HG02885 (cell line): ENCODE measurements at regions not wholly inside any gene's neighbourhood (a gene's known extent, or its start where the extent isn't known, plus 50 kb on each side); places are given as distances from the start of the nearest gene placed in this dataset.
A peak's percentile ranks its signal among the peaks of the same experiment; 100 is the strongest.

ENCODE experiments used
- ATAC-seq: cut with Tn5 transposase; IDR thresholded peaks from one replicate; pipeline ENCODE4 v1.9.1; 2021; ENCODE audit warnings: mild to moderate bottlenecking; ENCODE audit not compliant: unreplicated experiment, poor library complexity

- ATAC-seq = no peak
These were observed 280.0 kb downstream of the KBTBD8 start for GRCh38 chr3:67278015-67278618.

GRCh38 chr3:67286586-67286985, 288.5 kb downstream of the KBTBD8 start:
- ATAC-seq = no peak

GRCh38 chr3:67288466-67289106, 290.5 kb downstream of the KBTBD8 start:
- ATAC-seq = no peak

DNA sequence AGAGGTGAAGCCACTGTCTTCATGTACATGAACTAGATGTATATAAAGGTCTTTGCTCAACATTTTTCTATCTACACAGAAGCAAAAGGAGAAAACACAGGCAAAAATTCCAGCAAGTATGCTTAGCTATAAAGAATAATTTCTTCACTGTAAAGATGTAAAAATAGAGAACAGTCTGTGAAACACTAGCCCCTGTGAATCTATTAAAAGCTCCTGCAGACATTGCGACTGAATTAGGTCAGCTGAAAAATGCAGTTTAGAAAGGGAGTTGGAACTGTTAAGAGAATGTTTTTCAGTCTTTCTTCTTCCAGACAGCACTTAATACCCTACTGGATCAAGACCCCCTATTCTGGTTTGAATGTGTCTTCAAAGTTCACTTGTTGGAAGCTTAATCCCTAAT, 291.5 kb downstream of the KBTBD8 start:
- ATAC-seq = no peak

- peak; percentile 77 for ATAC-seq
These were observed 292.3 kb downstream of the KBTBD8 start for GRCh38 chr3:67290438-67290837.

- peak; percentile 58 for ATAC-seq
These were observed 293.5 kb downstream of the KBTBD8 start for GRCh38 chr3:67291287-67292252.

GRCh38 chr3:67292356-67293121, 294.4 kb downstream of the KBTBD8 start:
- no peak for ATAC-seq

- ATAC-seq = no peak
These were observed 296.2 kb downstream of the KBTBD8 start for GRCh38 chr3:67294341-67294740.

DNA sequence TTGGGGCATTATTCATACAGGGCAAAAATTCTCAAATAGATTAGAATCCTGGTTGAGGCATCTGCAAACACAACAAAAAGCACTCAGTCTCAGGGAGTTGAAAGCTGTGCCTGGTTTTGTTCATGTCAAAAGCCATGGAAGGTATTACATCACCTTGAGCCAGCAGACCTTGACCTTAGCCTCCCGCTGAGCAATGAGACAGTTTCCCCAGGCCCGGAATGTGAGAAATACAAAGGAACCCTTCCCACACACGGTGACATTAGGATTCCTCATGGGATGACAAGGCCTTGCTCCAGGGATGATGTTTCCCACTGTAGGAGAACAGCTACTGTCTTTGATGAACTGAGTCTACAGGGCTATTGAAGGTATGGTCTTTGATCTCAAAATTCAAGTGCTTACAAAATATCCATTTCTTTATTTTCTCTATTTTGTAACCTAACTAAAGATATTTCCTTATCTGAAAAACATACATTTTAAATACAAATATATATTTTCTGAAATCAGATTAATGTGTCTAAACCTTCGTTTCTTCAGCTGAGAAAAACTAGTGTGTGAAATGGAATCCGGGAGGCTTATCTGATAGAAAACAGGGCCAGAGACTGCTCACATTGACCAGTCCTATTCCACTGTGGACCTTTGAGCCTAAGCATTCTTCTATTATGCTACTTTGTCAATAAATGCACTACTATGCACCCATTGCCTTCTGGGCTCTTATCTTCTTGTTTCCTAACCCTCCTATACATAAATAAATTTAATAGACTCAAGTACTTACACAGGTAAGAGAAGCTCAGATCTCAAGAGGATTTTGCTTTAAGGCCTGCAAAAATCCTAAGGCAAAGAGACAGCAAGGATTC, 298.2 kb downstream of the KBTBD8 start:
- no peak for ATAC-seq

DNA sequence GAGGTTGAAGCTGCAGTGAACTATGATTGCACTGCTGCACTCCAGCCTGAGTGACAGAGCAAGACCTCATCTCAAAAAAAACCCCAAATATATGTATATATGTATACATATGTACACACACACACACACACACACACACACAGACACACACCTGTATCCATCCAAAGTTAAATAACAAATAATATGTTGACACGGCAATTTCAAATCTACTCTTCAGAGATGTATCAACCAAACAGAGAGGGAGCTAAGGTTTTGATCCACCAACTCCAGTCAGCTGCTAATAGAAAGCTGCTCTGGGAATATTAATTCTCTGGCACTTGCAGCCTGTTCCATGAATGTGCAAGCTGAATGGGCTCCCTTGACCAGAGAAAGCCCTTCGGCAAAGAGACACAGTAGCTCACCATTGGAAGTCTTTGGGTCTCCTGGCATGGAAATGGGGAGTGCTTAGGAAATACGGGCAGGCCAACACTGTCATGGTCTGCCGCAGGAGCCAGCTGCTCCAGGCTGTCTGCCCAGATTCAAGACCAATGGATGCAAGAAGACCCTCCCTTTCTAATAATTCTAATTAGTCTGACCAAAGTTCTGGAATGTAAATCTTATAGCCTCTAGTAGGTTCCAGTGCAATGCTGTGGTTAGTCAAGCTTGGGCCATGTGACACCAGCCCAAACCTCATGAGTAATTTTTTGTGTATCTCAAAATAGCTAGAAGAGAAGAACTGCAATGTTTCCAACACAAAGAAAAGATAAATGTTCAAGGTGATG, 299.8 kb downstream of the KBTBD8 start:
- no peak for ATAC-seq

DNA sequence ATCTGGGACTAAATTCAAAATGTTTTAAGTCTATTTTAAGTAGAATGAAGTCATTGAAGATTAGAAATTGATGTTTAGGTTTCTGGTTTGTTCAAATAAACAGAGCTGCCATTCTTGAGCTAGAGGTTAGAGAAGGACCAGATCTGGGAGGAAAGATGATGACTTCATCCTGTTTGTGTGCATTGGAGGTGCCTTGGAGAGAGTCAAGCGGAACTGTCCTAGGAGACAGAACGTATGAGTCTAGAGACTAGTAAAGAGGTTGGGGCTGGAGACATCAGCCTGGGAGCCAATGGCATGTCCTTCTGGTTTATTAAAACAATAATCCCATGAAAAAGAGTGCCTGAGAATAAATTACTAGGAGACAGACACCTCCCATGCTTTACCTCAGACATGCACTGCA, 303.4 kb downstream of the KBTBD8 start:
- ATAC-seq = no peak

GRCh38 chr3:67302489-67302888, 304.4 kb downstream of the KBTBD8 start:
- no peak for ATAC-seq

- ATAC-seq = no peak
These were observed 307.1 kb downstream of the KBTBD8 start for GRCh38 chr3:67305160-67305559.

GRCh38 chr3:67305922-67306321, 307.8 kb downstream of the KBTBD8 start:
- ATAC-seq = no peak

- ATAC-seq = no peak
These were observed 313.3 kb downstream of the KBTBD8 start for GRCh38 chr3:67311440-67311839.

GRCh38 chr3:67312155-67312554, 314.0 kb downstream of the KBTBD8 start:
- ATAC-seq = no peak

DNA sequence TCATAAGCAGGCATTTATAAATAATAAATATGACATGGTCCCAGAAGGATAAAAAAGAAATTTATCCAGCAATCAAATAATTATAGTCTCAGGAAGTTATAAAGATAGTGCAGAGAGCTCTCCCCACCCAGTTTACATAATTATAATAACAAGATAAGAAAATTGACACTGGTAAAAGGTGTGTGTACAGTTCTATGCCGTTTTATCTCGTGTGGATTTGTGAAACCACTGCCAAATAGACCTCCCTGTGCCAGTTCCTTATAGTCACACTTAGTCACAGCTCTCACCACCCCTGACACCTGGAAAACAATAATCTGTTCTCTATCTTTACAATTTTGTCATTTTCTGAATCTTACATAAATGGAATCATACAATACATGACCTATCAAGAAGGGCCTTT, 320.1 kb downstream of the KBTBD8 start:
- ATAC-seq = no peak

GRCh38 chr3:67324554-67324953, 326.4 kb downstream of the KBTBD8 start:
- ATAC-seq = no peak
